Spinal cord (tissue), 9 donors: ENCODE measurements at regions not wholly inside any gene's neighbourhood (a gene's known extent, or its start where the extent isn't known, plus 50 kb on each side); places are given as distances from the start of the nearest gene placed in this dataset.

Source experiments
- DNase-seq, 6 donors: peaks; one replicate each; pipeline versions ENCODE4 v3.0.0 to v3.0.0-alpha.2; 2013 to 2015; ENCODE audit warnings: low spot score in 6 of 6, low read depth in 4 of 6
- H3K27ac ChIP-seq: one replicate; pipeline ENCODE4 v1.5.1; 2013; ENCODE audit warnings: low read depth, low read length, control low read depth
- H3K27me3 ChIP-seq: one replicate; pipeline ENCODE4 v1.6.1; 2013; ENCODE audit warnings: low read length; ENCODE audit not compliant: control insufficient read depth, insufficient read depth
- H3K36me3 ChIP-seq: one replicate; pipeline ENCODE4 v1.6.1; 2013; ENCODE audit warnings: low read length; ENCODE audit not compliant: control insufficient read depth, insufficient read depth
- H3K4me1 ChIP-seq: one replicate; pipeline ENCODE4 v1.6.1; 2013; ENCODE audit warnings: low read length; ENCODE audit not compliant: control insufficient read depth, insufficient read depth
- H3K4me3 ChIP-seq: one replicate; pipeline ENCODE4 v1.5.1; 2013; ENCODE audit warnings: low read depth, low read length, control low read depth
- H3K9me3 ChIP-seq: one replicate; pipeline ENCODE4 v1.6.1; 2013; ENCODE audit warnings: low read length; ENCODE audit not compliant: control insufficient read depth, insufficient read depth
- WGBS: methylation state at CpG from one replicate; pipeline ENCODE4 v1.1.5; 2013; ENCODE audit warnings: missing lambda C conversion rate; ENCODE audit not compliant: insufficient coverage; 5-methylcytosine and 5-hydroxymethylcytosine counted together
- donor health status: healthy.

- Histone ChIP-seq H3K27ac (no peak overlapping the region), H3K36me3 (no peaks in the 10 kb centered on the region), H3K27me3 (peaks cover 2% of the 10 kb centered on the region), H3K4me1 (no peaks in the 10 kb centered on the region), H3K4me3 (no peak overlapping the region), H3K9me3 (no peaks in the 10 kb centered on the region)
- 88% methylated on average over 4 of the region's 5 CpGs for WGBS
- no peak for DNase-seq
Observed at GRCh38 chrX:69369999-69370398, 134.1 kb upstream of the NALF2 start.

- Histone ChIP-seq H3K36me3 (no peaks in the 10 kb centered on the region), H3K27me3 (peaks cover 2% of the 10 kb centered on the region), H3K27ac (no peak overlapping the region), H3K4me1 (no peaks in the 10 kb centered on the region), H3K9me3 (no peaks in the 10 kb centered on the region), H3K4me3 (no peak overlapping the region)
- DNase-seq, result no peak
- WGBS, result no CpG with 5 or more reads among the region's 2 CpGs
Observed at GRCh38 chrX:69366183-69366582, 137.9 kb upstream of the NALF2 start.

GRCh38 chrX:69365755-69366154, 138.4 kb upstream of the NALF2 start:
- Histone ChIP-seq H3K27me3 (peaks cover 3% of the 10 kb centered on the region), H3K9me3 (no peaks in the 10 kb centered on the region), H3K36me3 (no peaks in the 10 kb centered on the region), H3K4me3 (no peak overlapping the region), H3K4me1 (no peaks in the 10 kb centered on the region), H3K27ac (no peak overlapping the region)
- WGBS, result 50% methylated on average over 1 of the region's 1 CpG
- DNase-seq, result no peak

GRCh38 chrX:69365349-69365748, 138.8 kb upstream of the NALF2 start:
- Histone ChIP-seq H3K36me3 (no peaks in the 10 kb centered on the region), H3K27ac (no peak overlapping the region), H3K4me3 (no peak overlapping the region), H3K27me3 (peaks cover 4% of the 10 kb centered on the region), H3K4me1 (no peaks in the 10 kb centered on the region), H3K9me3 (no peaks in the 10 kb centered on the region)
- WGBS, result no CpG with 5 or more reads among the region's 1 CpG
- no peak for DNase-seq

- no peak overlapping the region for H3K4me3 ChIP-seq
- H3K4me1 ChIP-seq, result no peaks in the 10 kb centered on the region
- 45% methylated on average over 4 of the region's 4 CpGs for WGBS
- H3K9me3 ChIP-seq, result no peaks in the 10 kb centered on the region
- peak in 1 of 6 donors; percentile 44 for DNase-seq
- no peak overlapping the region for H3K27ac ChIP-seq
- H3K27me3 ChIP-seq, result peaks cover 2% of the 10 kb centered on the region
- no peaks in the 10 kb centered on the region for H3K36me3 ChIP-seq
Observed at GRCh38 chrX:69362856-69363255, 141.3 kb upstream of the NALF2 start.

- no peak for DNase-seq
- H3K9me3 ChIP-seq, result no peaks in the 10 kb centered on the region
- H3K27ac ChIP-seq, result no peak overlapping the region
- H3K36me3 ChIP-seq, result no peaks in the 10 kb centered on the region
- 80% methylated on average over 1 of the region's 5 CpGs for WGBS
- H3K4me1 ChIP-seq, result no peaks in the 10 kb centered on the region
- H3K4me3 ChIP-seq, result no peak overlapping the region
- H3K27me3 ChIP-seq, result peaks cover 2% of the 10 kb centered on the region
Observed at GRCh38 chrX:69362354-69362753, 141.8 kb upstream of the NALF2 start.

GRCh38 chrX:69361311-69361845, 142.7 kb upstream of the NALF2 start:
- Histone ChIP-seq H3K27me3 (peaks cover 2% of the 10 kb centered on the region), H3K36me3 (no peaks in the 10 kb centered on the region), H3K4me1 (no peaks in the 10 kb centered on the region), H3K27ac (no peak overlapping the region), H3K9me3 (no peaks in the 10 kb centered on the region), H3K4me3 (no peak overlapping the region)
- 18% methylated on average over 5 of the region's 5 CpGs for WGBS
- DNase-seq, result no peak

- DNase-seq, result no peak
- no peaks in the 10 kb centered on the region for H3K9me3 ChIP-seq
- H3K36me3 ChIP-seq, result no peaks in the 10 kb centered on the region
- H3K4me1 ChIP-seq, result no peaks in the 10 kb centered on the region
- H3K27me3 ChIP-seq, result peaks cover 2% of the 10 kb centered on the region
- WGBS, result 43% methylated on average over 2 of the region's 2 CpGs
- H3K27ac ChIP-seq, result no peak overlapping the region
- H3K4me3 ChIP-seq, result no peak overlapping the region
Observed at GRCh38 chrX:69357317-69357716, 146.8 kb upstream of the NALF2 start.

GRCh38 chrX:69324851-69325250, 159.6 kb upstream of the PJA1 start:
- WGBS, result 67% methylated on average over 2 of the region's 2 CpGs
- no peak for DNase-seq
- H3K4me1 ChIP-seq, result no peaks in the 10 kb centered on the region
- no peaks in the 10 kb centered on the region for H3K36me3 ChIP-seq
- H3K27ac ChIP-seq, result no peak overlapping the region
- H3K4me3 ChIP-seq, result no peak overlapping the region
- H3K9me3 ChIP-seq, result no peaks in the 10 kb centered on the region
- H3K27me3 ChIP-seq, result no peaks in the 10 kb centered on the region

GRCh38 chrX:69323786-69324720, 158.8 kb upstream of the PJA1 start:
- DNase-seq, result no peak
- 51% methylated on average over 9 of the region's 9 CpGs for WGBS
- no peak overlapping the region for H3K4me3 ChIP-seq
- H3K9me3 ChIP-seq, result no peaks in the 10 kb centered on the region
- H3K27ac ChIP-seq, result no peak overlapping the region
- no peaks in the 10 kb centered on the region for H3K27me3 ChIP-seq
- no peaks in the 10 kb centered on the region for H3K36me3 ChIP-seq
- no peaks in the 10 kb centered on the region for H3K4me1 ChIP-seq
